BLaER1 treated with 17β-estradiol and CSF1 and Interleukin-3, amounts not matched to agents 10 nM and 100 nM (cell line): ENCODE measurements at regions not wholly inside any gene's neighbourhood (a gene's known extent, or its start where the extent isn't known, plus 50 kb on each side); places are given as distances from the start of the nearest gene placed in this dataset.

Experiments
- H3K27ac ChIP-seq, 11 experiments: shearing (Covaris generic); formaldehyde crosslinking; 2 replicates each; pipeline ENCODE4 v1.8.1; 2022
- H3K27me3 ChIP-seq, 11 experiments: shearing (Covaris generic); formaldehyde crosslinking; 2 replicates each; pipeline ENCODE4 v1.8.1; 2022
- H3K36me3 ChIP-seq, 11 experiments: shearing (Covaris generic); formaldehyde crosslinking; 2 replicates each; pipeline ENCODE4 v1.8.1; 2022
- H3K4me1 ChIP-seq, 10 experiments: shearing (Covaris generic); formaldehyde crosslinking; 2 replicates each; pipeline ENCODE4 v1.8.1; 2022
- H3K4me2 ChIP-seq, 11 experiments: shearing (Covaris generic); formaldehyde crosslinking; 2 replicates each; pipeline ENCODE4 v1.8.1; 2022
- H3K4me3 ChIP-seq, 10 experiments: shearing (Covaris generic); formaldehyde crosslinking; 2 replicates each; pipeline ENCODE4 v1.8.1; 2022
- H3K9ac ChIP-seq, 11 experiments: shearing (Covaris generic); formaldehyde crosslinking; 2 replicates each; pipeline ENCODE4 v1.8.1; 2022
- H3K9me3 ChIP-seq, 11 experiments: shearing (Covaris generic); formaldehyde crosslinking; replicated peaks in 1 of 11; 2 replicates each; pipeline ENCODE4 v1.8.1; 2022
- H4K20me1 ChIP-seq, 11 experiments: shearing (Covaris generic); formaldehyde crosslinking; 2 replicates each; pipeline ENCODE4 v1.8.1; 2022
- Cebpa-rat ChIP-seq, 11 experiments: shearing (Covaris generic); IDR thresholded peaks; 2 replicates each; pipeline ENCODE4 v1.8.1; 2022

DNA sequence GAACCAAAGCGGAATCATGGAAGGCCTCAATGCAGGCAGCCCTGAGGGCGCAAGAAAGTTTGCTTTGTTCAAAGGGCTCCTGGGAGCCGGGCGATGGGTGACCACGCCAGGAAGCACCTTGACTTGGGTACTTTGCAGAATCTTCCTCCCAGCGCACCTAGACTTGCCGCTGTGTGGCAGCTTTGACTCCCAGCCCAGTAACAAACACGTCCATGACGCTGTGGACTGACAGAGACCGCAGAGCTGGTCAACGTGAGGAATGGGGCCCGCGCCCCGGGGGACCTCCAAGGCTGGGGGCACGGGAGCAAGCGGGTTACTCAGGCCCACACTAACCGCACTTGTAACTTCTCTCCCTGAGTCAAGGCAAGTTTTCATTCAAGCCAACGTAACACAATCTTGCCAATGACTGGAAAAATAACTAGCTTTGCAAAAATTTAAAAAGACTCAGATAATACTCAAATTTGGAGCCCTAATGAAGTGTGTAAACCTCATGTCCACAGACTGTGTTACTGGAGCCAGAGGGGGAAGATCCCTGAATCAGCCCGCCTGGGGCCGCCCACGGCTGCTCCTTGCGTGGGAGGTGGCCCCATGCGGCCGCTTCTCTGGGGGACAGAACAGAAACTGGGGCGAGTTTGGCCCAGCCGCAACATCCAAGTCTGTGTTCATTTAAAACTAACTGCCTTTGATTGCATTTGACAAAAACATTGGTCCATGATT, 130.8 kb downstream of the DNAJB6 start:
- Histone ChIP-seq H3K9me3 (peaks cover 1 to 7% (median 4%) of the 10 kb centered on the region in 11 experiments; a peak in 20 of 22 replicates), H3K9ac (no peak overlapping the region), H3K27ac (no peak overlapping the region), H3K36me3 (no peaks in the 10 kb centered on the region), H3K27me3 (no peaks in the 10 kb centered on the region), H4K20me1 (no peaks in the 10 kb centered on the region), H3K4me2 (0 out of 22 replicates have a peak overlapping the region, but pooled peaks of 1 of the 11 experiments have one; percentile 21), H3K4me3 (no peak overlapping the region), H3K4me1 (peaks cover 22 to 31% (median 27%) of the 10 kb centered on the region in 10 experiments)
- TF ChIP-seq Cebpa-rat (IDR thresholded peaks at IDR 0.05): no peak

DNA sequence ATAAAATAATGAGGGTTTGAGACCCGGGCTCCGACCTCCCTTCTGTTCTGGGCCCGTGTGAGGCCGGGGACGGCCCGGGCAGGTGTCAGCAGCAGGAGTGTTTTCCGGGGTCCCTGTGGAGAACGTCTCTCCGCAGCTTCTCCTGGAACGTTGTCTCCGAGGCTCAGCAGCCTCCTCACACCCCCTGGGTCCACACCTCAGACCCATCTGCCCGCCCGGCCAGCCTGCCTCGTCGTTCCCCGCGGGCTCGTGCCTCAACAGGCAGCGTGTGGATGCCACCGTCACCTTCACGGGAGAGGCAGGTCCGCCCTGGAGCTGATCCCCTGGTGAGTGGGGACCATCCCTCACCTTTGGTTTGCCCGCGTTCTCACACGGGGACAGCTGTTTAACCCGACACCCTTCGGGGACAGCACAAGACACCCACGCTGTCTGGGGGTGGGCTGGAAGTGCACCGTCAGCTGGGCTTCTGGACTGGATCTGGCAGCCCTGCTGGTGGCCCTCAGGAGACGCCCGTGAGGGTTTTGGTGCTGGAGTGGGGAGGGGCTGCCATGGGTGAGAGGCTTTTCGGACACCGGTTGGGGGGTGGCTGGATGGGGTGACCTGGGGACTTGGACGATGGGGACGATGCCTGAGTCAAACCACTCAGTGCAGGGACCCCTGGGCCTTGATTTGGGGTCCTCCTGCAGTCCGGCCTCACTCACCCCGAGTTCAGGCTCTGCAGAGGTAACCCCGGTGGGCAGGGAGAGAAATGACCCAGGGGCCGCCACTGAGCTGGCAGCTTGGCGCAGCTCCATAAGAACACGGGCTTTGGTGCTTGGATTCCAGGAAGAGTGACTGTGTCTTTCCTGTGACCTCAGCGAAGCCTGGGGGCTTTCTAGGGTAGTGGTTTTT, 131.7 kb downstream of the DNAJB6 start:
- H3K4me3 ChIP-seq: no peak overlapping the region
- H3K9ac ChIP-seq: no peak overlapping the region
- 0 out of 22 replicates have a peak, but pooled peaks cover 0 to 2% (median 0%) of the 10 kb centered on the region in 11 experiments for H3K36me3 ChIP-seq
- no peaks in the 10 kb centered on the region for H3K27me3 ChIP-seq
- H3K27ac ChIP-seq: no peak overlapping the region
- peaks cover 19 to 35% (median 25%) of the 10 kb centered on the region in 10 experiments for H3K4me1 ChIP-seq
- peaks cover 9 to 15% (median 12%) of the 10 kb centered on the region in 11 experiments for H3K9me3 ChIP-seq
- no peak overlapping the region; a peak in 1 of 22 replicates for H3K4me2 ChIP-seq
- H4K20me1 ChIP-seq: no peaks in the 10 kb centered on the region
- no peak for TF ChIP-seq Cebpa-rat (IDR thresholded peaks at IDR 0.05)

DNA sequence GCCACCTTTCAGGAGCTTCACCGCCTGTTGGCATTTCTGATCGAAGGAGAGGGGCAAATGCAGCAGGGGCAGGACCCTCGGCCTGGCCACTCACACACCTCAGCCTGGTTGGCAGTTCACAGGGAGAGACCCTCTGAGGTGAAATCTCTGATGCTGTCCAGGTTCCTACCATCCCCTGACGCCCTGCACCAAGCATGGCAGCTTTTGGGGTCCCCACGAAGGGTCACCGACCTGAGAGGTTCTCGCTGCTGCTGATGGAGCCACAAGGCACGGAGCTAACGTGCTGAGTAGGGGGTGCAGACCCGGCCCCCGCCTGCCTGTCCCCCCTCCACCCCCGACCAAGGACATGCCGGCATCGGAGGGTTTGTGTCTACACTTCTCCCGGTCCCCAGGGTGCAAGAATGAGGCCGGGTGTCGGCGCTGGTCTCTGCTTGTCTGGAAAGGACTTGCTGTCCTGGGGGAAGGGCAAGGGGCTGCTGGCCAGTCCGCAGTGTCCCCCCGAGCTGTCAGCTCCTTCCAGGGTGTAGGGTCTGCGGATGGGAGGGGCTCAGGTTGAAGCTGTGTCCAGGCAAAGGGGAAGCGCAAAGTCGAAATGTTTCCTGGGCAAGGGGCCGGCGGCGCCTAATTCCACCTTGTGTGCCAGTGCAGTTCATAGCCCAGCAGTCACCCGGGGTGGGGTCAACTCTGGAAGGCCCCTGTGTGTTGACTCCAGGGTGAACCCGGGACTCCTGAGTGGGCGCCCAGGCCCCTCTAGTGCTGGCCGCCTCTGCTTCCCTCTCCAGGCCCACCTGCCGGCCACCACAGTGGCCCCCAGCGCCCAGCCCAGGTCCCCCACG, 132.6 kb downstream of the DNAJB6 start:
- Histone ChIP-seq H3K36me3 (0 out of 22 replicates have a peak, but pooled peaks cover 0 to 4% (median 0%) of the 10 kb centered on the region in 11 experiments), H3K27me3 (no peaks in the 10 kb centered on the region), H3K4me1 (peaks cover 19 to 35% (median 25%) of the 10 kb centered on the region in 10 experiments), H3K9me3 (peaks cover 15 to 24% (median 22%) of the 10 kb centered on the region in 11 experiments), H3K27ac (no peak overlapping the region), H4K20me1 (no peaks in the 10 kb centered on the region), H3K4me2 (no peak overlapping the region), H3K4me3 (no peak overlapping the region), H3K9ac (no peak overlapping the region)
- no peak for TF ChIP-seq Cebpa-rat (IDR thresholded peaks at IDR 0.05)

DNA sequence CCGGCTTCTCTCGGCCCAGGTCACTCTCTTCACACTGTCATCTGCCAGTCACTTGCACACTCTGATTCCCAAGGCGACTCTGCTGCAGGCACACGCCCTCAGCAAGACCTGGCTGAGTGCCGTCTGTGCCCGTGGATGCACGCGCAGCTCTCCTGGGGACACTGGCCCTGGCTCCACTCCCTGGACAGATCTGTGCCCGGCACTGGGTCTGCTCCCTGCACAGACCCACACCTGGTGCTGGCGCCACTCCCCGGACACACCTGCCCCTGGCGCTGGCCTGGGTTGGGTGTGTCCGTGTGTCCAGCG, 133.2 kb downstream of the DNAJB6 start:
- H3K9ac ChIP-seq: no peak overlapping the region
- H3K27ac ChIP-seq: no peak overlapping the region
- no peak for TF ChIP-seq Cebpa-rat (IDR thresholded peaks at IDR 0.05)
- H3K4me3 ChIP-seq: no peak overlapping the region
- H3K9me3 ChIP-seq: peaks cover 15 to 30% (median 23%) of the 10 kb centered on the region in 11 experiments
- no peak overlapping the region for H3K4me2 ChIP-seq
- no peaks in the 10 kb centered on the region for H3K27me3 ChIP-seq
- H4K20me1 ChIP-seq: no peaks in the 10 kb centered on the region
- H3K36me3 ChIP-seq: 0 out of 22 replicates have a peak, but pooled peaks cover 0 to 4% (median 0%) of the 10 kb centered on the region in 11 experiments
- H3K4me1 ChIP-seq: peaks cover 19 to 35% (median 25%) of the 10 kb centered on the region in 10 experiments

DNA sequence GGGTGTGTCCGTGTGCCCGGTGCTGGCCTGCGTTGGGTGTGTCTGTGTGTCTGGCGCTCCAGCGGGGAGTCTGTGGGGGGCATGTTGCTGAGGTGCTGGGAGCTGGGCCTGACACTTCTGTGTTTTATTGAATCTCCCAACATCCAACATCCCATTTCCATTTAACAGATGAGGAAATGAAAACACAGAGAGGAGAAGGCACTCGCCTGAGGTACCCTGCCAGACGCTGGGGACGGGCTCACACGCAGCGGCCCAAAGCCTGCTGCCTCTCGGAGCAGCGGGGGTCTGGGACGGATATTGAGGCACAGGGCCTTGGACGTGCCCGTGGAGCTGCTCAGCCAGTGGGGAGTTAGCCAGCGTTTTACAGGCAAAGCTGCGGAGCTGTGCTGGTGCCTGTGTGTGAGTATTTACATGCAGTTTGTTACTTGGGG, 133.9 kb downstream of the DNAJB6 start:
- H3K9ac ChIP-seq: no peak overlapping the region; a peak in 1 of 22 replicates
- peaks cover 19 to 35% (median 25%) of the 10 kb centered on the region in 10 experiments for H3K4me1 ChIP-seq

DNA sequence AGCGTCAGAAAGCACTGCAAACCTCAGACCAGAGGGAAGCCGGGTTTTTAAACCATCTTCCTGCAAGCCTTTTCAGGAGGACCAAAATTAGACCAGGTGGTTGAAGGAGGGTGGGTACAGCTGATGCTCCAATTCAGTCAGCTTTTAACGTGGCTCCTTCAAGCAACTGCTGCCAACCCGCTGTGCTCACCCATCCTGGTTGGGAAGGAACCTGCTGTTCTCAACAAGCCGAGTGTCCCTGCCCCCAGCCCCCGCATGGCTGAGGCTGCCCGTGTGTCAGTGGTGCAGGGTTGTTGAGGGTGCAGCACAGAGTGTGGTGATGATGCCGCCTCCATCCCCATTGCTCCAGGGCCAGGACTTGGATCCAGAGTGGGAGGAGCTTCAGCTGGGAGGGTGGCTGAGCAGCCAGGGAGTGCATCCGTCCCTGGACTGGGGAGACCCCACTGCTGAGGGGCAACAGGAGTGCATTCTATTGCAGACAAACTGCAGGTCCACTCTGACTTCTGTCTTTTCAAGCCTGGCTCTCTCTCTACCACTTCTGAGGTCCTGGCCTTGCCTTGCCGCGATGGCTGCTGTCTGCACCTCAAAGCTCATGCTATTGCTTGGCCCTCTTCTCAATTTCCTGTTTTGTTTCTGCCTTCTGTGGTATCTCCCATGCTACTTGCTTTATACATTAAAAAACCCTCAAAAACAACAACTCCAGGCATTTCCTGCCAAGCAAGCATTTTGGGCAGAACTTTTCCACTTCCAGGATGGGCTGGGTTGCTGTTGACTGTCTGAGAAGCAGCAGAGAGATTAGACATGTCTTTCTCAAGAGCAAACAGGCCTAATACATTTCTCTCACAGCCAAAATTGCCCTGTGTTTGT, 134.7 kb downstream of the DNAJB6 start:
- peaks cover 15 to 30% (median 23%) of the 10 kb centered on the region in 11 experiments for H3K9me3 ChIP-seq
- no peaks in the 10 kb centered on the region for H4K20me1 ChIP-seq
- 0 out of 22 replicates have a peak, but pooled peaks cover 0 to 4% (median 0%) of the 10 kb centered on the region in 11 experiments for H3K36me3 ChIP-seq
- TF ChIP-seq Cebpa-rat (IDR thresholded peaks at IDR 0.05): no peak
- H3K4me1 ChIP-seq: peaks cover 19 to 35% (median 25%) of the 10 kb centered on the region in 10 experiments
- no peaks in the 10 kb centered on the region for H3K27me3 ChIP-seq
- H3K4me2 ChIP-seq: peak overlapping the region; percentile 52 to 88 (median 73)
- no peak overlapping the region; a peak in 1 of 20 replicates for H3K4me3 ChIP-seq
- H3K27ac ChIP-seq: peak overlapping the region in 8 of 11 experiments; percentile 5 to 64 (median 44); a peak in 10 of 22 replicates
- H3K9ac ChIP-seq: peak overlapping the region in 5 of 11 experiments; percentile 11 to 33 (median 14); a peak in 7 of 22 replicates

More for the DNA sequence above, 133.9 kb downstream of the DNAJB6 start:
- Histone ChIP-seq H3K36me3 (0 out of 22 replicates have a peak, but pooled peaks cover 0 to 4% (median 0%) of the 10 kb centered on the region in 11 experiments), H4K20me1 (no peaks in the 10 kb centered on the region), H3K9me3 (peaks cover 15 to 30% (median 23%) of the 10 kb centered on the region in 11 experiments), H3K4me3 (no peak overlapping the region), H3K4me2 (peak overlapping the region; percentile 52 to 88 (median 73)), H3K27ac (no peak overlapping the region), H3K27me3 (no peaks in the 10 kb centered on the region)
- no peak for TF ChIP-seq Cebpa-rat (IDR thresholded peaks at IDR 0.05)

DNA sequence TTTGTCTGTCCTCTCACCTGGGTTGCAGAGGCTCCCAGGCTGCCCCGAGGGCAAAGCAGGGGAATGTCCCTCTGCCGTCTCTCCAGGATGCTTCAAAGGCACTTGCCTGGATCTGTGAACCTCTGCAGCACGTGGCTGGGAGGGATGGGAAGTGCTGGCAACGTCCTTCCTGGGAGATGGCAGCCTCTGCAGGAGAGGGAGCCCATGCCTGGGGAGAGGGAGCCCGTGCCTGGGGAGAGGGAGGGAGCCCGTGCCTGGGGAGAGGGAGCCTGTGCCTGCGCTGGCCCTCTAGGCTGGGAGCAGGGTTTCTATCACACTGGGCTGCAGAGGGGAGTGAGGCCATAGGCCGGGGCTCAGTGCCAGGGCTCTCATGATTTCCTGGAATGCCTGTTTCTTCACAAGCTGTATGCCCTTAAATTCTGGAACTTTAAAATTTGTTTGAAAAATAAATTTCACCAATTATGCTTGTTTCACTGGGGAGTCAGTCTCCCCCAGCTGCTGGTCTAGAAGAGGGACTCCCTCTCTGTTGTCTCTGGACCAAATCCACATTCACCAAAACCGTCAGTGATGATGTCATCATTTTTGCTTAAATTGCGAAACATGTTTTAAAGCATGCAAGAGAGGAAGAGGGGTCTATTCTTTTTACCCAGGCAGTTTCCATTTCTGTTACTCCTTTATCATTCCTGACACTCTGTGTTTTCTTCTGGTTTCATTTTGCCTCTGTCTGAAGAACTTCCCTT, 135.7 kb downstream of the DNAJB6 start:
- Histone ChIP-seq H3K9me3 (peaks cover 15 to 30% (median 23%) of the 10 kb centered on the region in 11 experiments), H3K36me3 (0 out of 22 replicates have a peak, but pooled peaks cover 0 to 4% (median 0%) of the 10 kb centered on the region in 11 experiments), H3K4me3 (no peak overlapping the region), H4K20me1 (no peaks in the 10 kb centered on the region), H3K27ac (peak overlapping the region in 9 of 11 experiments; percentile 5 to 64 (median 40); a peak in 10 of 22 replicates), H3K27me3 (peaks cover 0 to 5% (median 0%) of the 10 kb centered on the region in 11 experiments; a peak in 5 of 22 replicates), H3K9ac (peak overlapping the region in 4 of 11 experiments; percentile 11 to 33 (median 18); a peak in 4 of 22 replicates), H3K4me2 (peak overlapping the region; percentile 52 to 88 (median 73); a peak in 20 of 22 replicates), H3K4me1 (peaks cover 23 to 39% (median 27%) of the 10 kb centered on the region in 10 experiments)
- peak in 9 of 11 experiments; percentile 54 to 88 (median 78); a peak in 15 of 22 replicates for TF ChIP-seq Cebpa-rat (IDR thresholded peaks at IDR 0.05)
